Vagina (tissue), 2 donors: ENCODE measurements at regions not wholly inside any gene's neighbourhood (a gene's known extent, or its start where the extent isn't known, plus 50 kb on each side); places are given as distances from the start of the nearest gene placed in this dataset.

Experiments
- POLR2A ChIP-seq, 2 donors: fragments of 450-650 bp; IDR thresholded peaks; one replicate each; pipeline ENCODE4 v1.6.1; 2017; ENCODE audit warnings: antibody characterized with exemption in 2 of 2, mild to moderate bottlenecking in 2 of 2, moderate library complexity in 2 of 2
- POLR2AphosphoS5 ChIP-seq, 2 donors: sonication (generic); formaldehyde crosslinking; IDR thresholded peaks; one replicate each; pipeline ENCODE4 v1.9.0; 2017; ENCODE audit warnings: antibody characterized with exemption in 2 of 2, mild to moderate bottlenecking in 2 of 2, low read depth in 1 of 2; ENCODE audit not compliant: insufficient read depth in 1 of 2
- TF ChIP-seq, protein P1 (sequence below), 3 experiments: fragments of 450-650 bp in 2 of 3; fragments of 200-600 bp in 1 of 3; sonication (generic) in 1 of 3; IDR thresholded peaks; one replicate each; pipeline ENCODE4 v1.5.1; 2017 to 2019; ENCODE audit warnings: antibody characterized with exemption in 3 of 3, mild to moderate bottlenecking in 2 of 3, moderate library complexity in 2 of 3

DNA sequence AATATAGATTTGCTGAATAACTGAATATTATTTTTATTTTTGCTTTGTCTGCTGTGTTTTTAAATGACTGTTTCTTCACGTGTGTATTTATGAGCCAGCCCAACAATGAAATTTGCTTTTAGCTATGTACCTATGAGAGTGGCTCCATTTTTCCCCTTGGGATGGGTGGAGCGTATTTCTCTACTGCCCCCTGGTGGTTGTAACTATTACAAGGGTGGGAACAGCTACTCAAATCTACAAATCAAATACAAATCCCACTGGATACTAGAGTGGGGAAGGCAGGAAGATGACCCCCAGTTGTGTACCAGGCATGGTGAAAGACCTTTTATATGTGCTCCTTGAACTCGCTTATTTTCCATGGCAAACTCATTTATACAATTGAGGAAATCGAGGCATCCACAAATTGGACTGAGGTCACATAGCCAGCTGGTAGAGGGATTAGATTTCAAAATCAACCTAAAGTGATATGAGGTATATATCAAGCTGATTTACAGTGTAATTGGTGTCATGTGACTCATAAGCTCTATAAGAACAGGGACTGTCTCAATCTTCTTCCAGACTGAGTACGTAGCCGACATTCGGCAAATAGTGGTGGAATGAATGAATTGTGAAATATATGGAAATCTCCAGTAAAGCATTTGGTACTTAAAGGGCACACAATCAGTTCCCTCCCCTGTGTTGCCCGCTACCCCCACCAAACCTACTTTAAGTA is 69.5 kb upstream of the VEPH1 start:
- TF ChIP-seq, protein P1, sequence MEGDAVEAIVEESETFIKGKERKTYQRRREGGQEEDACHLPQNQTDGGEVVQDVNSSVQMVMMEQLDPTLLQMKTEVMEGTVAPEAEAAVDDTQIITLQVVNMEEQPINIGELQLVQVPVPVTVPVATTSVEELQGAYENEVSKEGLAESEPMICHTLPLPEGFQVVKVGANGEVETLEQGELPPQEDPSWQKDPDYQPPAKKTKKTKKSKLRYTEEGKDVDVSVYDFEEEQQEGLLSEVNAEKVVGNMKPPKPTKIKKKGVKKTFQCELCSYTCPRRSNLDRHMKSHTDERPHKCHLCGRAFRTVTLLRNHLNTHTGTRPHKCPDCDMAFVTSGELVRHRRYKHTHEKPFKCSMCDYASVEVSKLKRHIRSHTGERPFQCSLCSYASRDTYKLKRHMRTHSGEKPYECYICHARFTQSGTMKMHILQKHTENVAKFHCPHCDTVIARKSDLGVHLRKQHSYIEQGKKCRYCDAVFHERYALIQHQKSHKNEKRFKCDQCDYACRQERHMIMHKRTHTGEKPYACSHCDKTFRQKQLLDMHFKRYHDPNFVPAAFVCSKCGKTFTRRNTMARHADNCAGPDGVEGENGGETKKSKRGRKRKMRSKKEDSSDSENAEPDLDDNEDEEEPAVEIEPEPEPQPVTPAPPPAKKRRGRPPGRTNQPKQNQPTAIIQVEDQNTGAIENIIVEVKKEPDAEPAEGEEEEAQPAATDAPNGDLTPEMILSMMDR (IDR thresholded peaks at IDR 0.05): peak in 2 of 3 experiments; percentile 33 to 36
- TF ChIP-seq POLR2A (IDR thresholded peaks at IDR 0.05) (no peak), POLR2AphosphoS5 (IDR thresholded peaks at IDR 0.05; ENCODE audit: insufficient read depth in 1 of 2, low read depth in 1 of 2) (no peak)
